KMS-11 (cell line): ENCODE measurements at regions not wholly inside any gene's neighbourhood (a gene's known extent, or its start where the extent isn't known, plus 50 kb on each side); places are given as distances from the start of the nearest gene placed in this dataset.

Source experiments
- H2AFZ ChIP-seq: fragments of 200-600 bp; sonication (generic); 2 replicates; pipeline ENCODE4 v1.6.1; 2016; ENCODE audit warnings: antibody characterized with exemption, mixed run types, low read depth
- H3K27ac ChIP-seq: fragments of 200-600 bp; sonication (generic); 2 replicates; pipeline ENCODE4 v1.6.1; 2016; ENCODE audit warnings: mild to moderate bottlenecking, mixed run types
- H3K27me3 ChIP-seq: fragments of 200-600 bp; sonication (generic); 2 replicates; pipeline ENCODE4 v1.6.1; 2017; ENCODE audit warnings: mild to moderate bottlenecking, low read depth, mixed run types, moderate library complexity; ENCODE audit not compliant: insufficient read depth
- H3K36me3 ChIP-seq: fragments of 200-600 bp; sonication (generic); 2 replicates; pipeline ENCODE4 v1.6.1; 2017; ENCODE audit warnings: mild to moderate bottlenecking, mixed run types; ENCODE audit not compliant: insufficient read depth
- H3K4me1 ChIP-seq: fragments of 200-600 bp; sonication (generic); 2 replicates; pipeline ENCODE4 v1.6.1; 2016; ENCODE audit warnings: mild to moderate bottlenecking, low read depth, mixed run types; ENCODE audit not compliant: poor library complexity, severe bottlenecking
- H3K4me2 ChIP-seq: fragments of 200-600 bp; sonication (generic); 2 replicates; pipeline ENCODE4 v1.7.0; 2016; ENCODE audit warnings: mild to moderate bottlenecking, mixed run types
- H3K4me3 ChIP-seq: fragments of 200-600 bp; sonication (generic); IDR thresholded peaks from 2 replicates; pipeline ENCODE4 v1.6.1; 2017; ENCODE audit warnings: low read depth, low read length, mixed read lengths; ENCODE audit not compliant: insufficient read depth
- H3K79me2 ChIP-seq: fragments of 200-600 bp; sonication (generic); 2 replicates; pipeline ENCODE4 v1.6.1; 2016; ENCODE audit warnings: low read depth, mixed run types; ENCODE audit not compliant: insufficient read depth
- H3K9ac ChIP-seq: fragments of 200-600 bp; sonication (generic); 2 replicates; pipeline ENCODE4 v1.6.1; 2016; ENCODE audit warnings: mild to moderate bottlenecking, mixed run types
- H4K20me1 ChIP-seq: fragments of 200-600 bp; sonication (generic); 2 replicates; pipeline ENCODE4 v1.6.1; 2016; ENCODE audit warnings: mild to moderate bottlenecking, mixed run types; ENCODE audit not compliant: insufficient read depth
- CTCF ChIP-seq: fragments of 200-600 bp; sonication (generic); conservative IDR thresholded peaks from 2 replicates; pipeline ENCODE4 v1.6.1; 2017; ENCODE audit warnings: low read depth, mild to moderate bottlenecking, antibody characterized with exemption, low read length, moderate library complexity, mixed read lengths

DNA sequence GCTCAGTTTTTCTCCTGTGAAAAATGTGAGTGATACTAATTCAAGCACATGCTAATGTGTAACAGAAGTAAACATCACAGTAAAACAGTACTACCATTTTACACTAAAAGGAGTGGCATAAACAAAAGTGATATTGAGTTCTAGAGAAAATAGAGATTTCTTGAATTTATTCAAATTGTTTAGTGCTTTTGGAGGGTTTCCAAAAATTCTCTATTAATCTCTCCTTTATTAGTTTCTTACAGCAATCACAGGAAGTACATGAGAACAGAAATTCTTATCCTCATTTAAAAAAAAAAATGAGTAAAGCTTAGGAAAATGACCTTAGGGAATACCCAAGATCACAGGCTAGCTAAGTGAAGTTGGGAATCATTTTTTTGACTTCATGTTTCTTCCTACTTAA lies 459.7 kb upstream of the GALNTL6 start:
- no peak overlapping the region for H3K4me2 ChIP-seq
- no peaks in the 10 kb centered on the region for H3K4me1 ChIP-seq
- H3K79me2 ChIP-seq: no peaks in the 10 kb centered on the region
- H3K27ac ChIP-seq: no peak overlapping the region
- no peak for TF ChIP-seq CTCF
- no peak overlapping the region for H2AFZ ChIP-seq
- no peak overlapping the region for H3K9ac ChIP-seq
- no peak overlapping the region for H3K4me3 ChIP-seq
- H3K27me3 ChIP-seq: no peaks in the 10 kb centered on the region
- H3K36me3 ChIP-seq: no peaks in the 10 kb centered on the region
- no peaks in the 10 kb centered on the region for H4K20me1 ChIP-seq

- Histone ChIP-seq H3K27me3 (no peaks in the 10 kb centered on the region), H3K36me3 (no peaks in the 10 kb centered on the region), H4K20me1 (no peaks in the 10 kb centered on the region), H2AFZ (no peak overlapping the region), H3K4me3 (no peak overlapping the region), H3K4me1 (no peaks in the 10 kb centered on the region), H3K9ac (no peak overlapping the region), H3K27ac (no peak overlapping the region), H3K4me2 (no peak overlapping the region), H3K79me2 (no peaks in the 10 kb centered on the region)
- no peak for TF ChIP-seq CTCF
Observed at GRCh38 chr4:171348090-171348489, 465.1 kb upstream of the GALNTL6 start.

GRCh38 chr4:171342646-171343045 lies 470.6 kb upstream of the GALNTL6 start:
- no peaks in the 10 kb centered on the region for H3K36me3 ChIP-seq
- H4K20me1 ChIP-seq: no peaks in the 10 kb centered on the region
- no peak overlapping the region for H2AFZ ChIP-seq
- no peaks in the 10 kb centered on the region for H3K4me1 ChIP-seq
- no peak overlapping the region for H3K4me2 ChIP-seq
- no peak for TF ChIP-seq CTCF
- H3K79me2 ChIP-seq: no peaks in the 10 kb centered on the region
- H3K4me3 ChIP-seq: no peak overlapping the region
- no peak overlapping the region for H3K9ac ChIP-seq
- H3K27me3 ChIP-seq: no peaks in the 10 kb centered on the region
- H3K27ac ChIP-seq: no peak overlapping the region

DNA sequence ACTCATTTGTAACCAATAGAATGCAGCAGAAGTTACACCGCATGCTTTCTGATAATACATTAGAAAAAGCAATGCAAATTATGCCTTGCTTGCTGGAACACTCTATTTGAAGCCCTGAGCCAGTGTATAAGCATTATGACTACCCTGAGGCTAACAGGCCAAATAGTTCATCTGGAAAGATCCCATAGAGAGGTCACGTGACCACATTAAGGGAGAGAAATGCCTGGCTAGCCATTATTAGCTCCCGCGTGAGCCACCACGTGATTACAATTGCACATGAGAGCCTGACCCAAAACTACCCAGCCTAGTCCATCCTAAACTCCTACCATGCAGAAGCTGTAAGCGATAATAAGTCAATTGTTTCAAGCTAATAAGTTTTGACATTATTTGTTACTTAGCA lies 472.9 kb upstream of the GALNTL6 start:
- H3K36me3 ChIP-seq: no peaks in the 10 kb centered on the region
- H3K9ac ChIP-seq: no peak overlapping the region
- H3K4me3 ChIP-seq: no peak overlapping the region
- no peaks in the 10 kb centered on the region for H3K4me1 ChIP-seq
- no peaks in the 10 kb centered on the region for H3K79me2 ChIP-seq
- H3K27me3 ChIP-seq: no peaks in the 10 kb centered on the region
- no peak overlapping the region for H3K27ac ChIP-seq
- no peak overlapping the region for H3K4me2 ChIP-seq
- H4K20me1 ChIP-seq: no peaks in the 10 kb centered on the region
- TF ChIP-seq CTCF: no peak
- no peak overlapping the region for H2AFZ ChIP-seq

GRCh38 chr4:171334549-171334948 lies 478.7 kb upstream of the GALNTL6 start:
- H3K27me3 ChIP-seq: no peaks in the 10 kb centered on the region
- H3K79me2 ChIP-seq: no peaks in the 10 kb centered on the region
- no peak overlapping the region for H3K27ac ChIP-seq
- TF ChIP-seq CTCF: no peak
- H2AFZ ChIP-seq: no peak overlapping the region
- no peaks in the 10 kb centered on the region for H4K20me1 ChIP-seq
- H3K36me3 ChIP-seq: no peaks in the 10 kb centered on the region
- H3K4me2 ChIP-seq: no peak overlapping the region
- no peaks in the 10 kb centered on the region for H3K4me1 ChIP-seq
- no peak overlapping the region for H3K9ac ChIP-seq
- H3K4me3 ChIP-seq: no peak overlapping the region
